ENCODE measurements at regions not wholly inside any gene's neighbourhood (a gene's known extent, or its start where the extent isn't known, plus 50 kb on each side); places are given as distances from the start of the nearest gene placed in this dataset.

DNA sequence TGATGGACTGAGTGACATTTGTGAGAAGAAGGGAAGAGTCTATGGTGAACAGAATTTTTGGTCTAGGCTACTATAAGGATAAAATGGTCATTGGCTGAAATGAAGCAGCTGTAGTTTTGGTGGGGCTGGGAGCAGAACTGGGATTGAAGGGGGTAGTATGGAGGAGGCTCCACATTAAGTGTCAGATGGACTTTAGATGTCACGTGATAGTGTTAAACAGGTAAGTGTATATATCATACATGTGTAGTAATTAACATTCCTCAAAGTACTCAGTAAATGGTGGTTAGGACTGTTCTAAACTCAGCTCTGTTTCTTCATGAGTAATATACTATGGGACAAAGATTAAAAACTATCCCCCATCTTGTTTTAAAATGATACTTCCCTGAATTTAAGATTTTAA is 947.9 kb downstream of the PDHA2 start:
- TF ChIP-seq CTCF (conservative IDR thresholded peaks at IDR 0.05) (no peak), ZFX (IDR thresholded peaks at IDR 0.05) (no peak)
- H3K27ac ChIP-seq: no peak overlapping the region

GRCh38 chr4:96809563-96809962 is 969.7 kb downstream of the PDHA2 start:
- TF ChIP-seq CTCF (conservative IDR thresholded peaks at IDR 0.05) (no peak), ZFX (IDR thresholded peaks at IDR 0.05) (no peak)

DNA sequence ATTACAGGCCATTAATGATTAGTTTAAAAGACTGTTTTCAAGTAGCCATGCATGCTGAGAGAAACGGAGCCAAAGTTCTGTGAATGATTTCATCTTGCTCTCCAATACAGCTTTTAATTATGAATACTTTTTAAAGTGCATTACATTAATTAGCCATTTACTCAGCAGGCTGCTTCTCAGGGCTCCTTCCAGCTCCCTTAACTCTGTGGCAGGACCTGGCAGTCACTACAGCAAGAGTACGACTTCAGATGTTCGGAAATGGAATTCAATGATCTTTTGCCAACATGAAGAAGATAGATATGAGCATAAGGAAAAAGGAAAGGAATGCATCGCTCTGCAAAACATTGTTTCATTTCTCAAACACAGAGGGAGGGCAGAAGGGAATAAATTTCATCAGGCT is 987.2 kb downstream of the PDHA2 start:
- H3K27ac ChIP-seq: no peak overlapping the region
- no peak for TF ChIP-seq CTCF (conservative IDR thresholded peaks at IDR 0.05)
- no peak for TF ChIP-seq ZFX (IDR thresholded peaks at IDR 0.05)

More at GRCh38 chr4:96809563-96809962, 969.7 kb downstream of the PDHA2 start:
- no peak overlapping the region for H3K27ac ChIP-seq

GRCh38 chr4:96833831-96834230 is 993.9 kb downstream of the PDHA2 start:
- TF ChIP-seq ZFX (IDR thresholded peaks at IDR 0.05): no peak
- TF ChIP-seq CTCF (conservative IDR thresholded peaks at IDR 0.05): no peak
- H3K27ac ChIP-seq: no peak overlapping the region

GRCh38 chr4:96835991-96836390 is 996.1 kb downstream of the PDHA2 start:
- no peak overlapping the region for H3K27ac ChIP-seq
- no peak for TF ChIP-seq ZFX (IDR thresholded peaks at IDR 0.05)
- TF ChIP-seq CTCF (conservative IDR thresholded peaks at IDR 0.05): no peak

DNA sequence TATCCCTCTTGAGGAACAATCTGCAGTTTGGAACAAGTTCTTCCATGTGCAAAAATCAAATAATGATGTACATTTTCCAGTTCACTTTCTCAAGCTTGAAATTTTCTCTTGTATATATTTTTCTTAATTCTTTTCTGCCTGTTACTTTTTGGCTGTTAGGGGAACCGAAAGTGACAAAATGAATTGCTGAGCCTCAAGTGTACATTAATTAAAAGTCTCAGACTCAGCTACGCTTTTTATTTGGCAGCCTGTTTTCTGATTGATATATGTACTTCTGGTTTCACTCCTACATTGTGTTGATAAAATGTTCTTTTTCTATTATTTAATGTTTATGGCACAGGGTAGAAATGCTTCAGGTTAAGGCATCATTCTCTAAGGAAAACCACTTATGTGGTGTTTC is 999.5 kb downstream of the PDHA2 start:
- TF ChIP-seq ZFX (IDR thresholded peaks at IDR 0.05): no peak
- no peak for TF ChIP-seq CTCF (conservative IDR thresholded peaks at IDR 0.05)
- H3K27ac ChIP-seq: no peak overlapping the region

DNA sequence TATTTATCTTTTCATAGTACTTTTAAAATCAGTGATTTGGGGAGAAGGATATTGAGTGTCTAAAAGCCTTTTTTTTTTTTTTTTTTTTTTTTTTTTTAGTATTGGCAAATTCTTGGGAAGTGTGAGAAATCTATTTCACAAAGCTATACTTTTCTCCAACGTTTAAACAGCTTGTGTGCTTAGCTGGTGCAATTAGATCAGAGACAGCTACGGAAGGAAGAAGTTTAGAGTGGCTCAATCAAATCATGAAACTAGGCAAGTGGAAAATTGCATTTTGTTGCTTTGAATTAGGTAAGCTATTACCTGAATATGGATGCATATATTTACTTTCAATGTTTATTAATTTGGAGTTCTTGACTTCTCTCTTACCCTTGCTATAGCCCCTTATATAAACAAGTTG is 1001.9 kb downstream of the PDHA2 start:
- H3K27ac ChIP-seq: no peak overlapping the region
- TF ChIP-seq CTCF (conservative IDR thresholded peaks at IDR 0.05) (no peak), ZFX (IDR thresholded peaks at IDR 0.05) (no peak)
